ENCODE measurements at regions not wholly inside any gene's neighbourhood (a gene's known extent, or its start where the extent isn't known, plus 50 kb on each side); places are given as distances from the start of the nearest gene placed in this dataset.

GRCh38 chr20:63059684-63060056 is 52.9 kb upstream of the BHLHE23 start (continued):
- TF ChIP-seq, protein P1, sequence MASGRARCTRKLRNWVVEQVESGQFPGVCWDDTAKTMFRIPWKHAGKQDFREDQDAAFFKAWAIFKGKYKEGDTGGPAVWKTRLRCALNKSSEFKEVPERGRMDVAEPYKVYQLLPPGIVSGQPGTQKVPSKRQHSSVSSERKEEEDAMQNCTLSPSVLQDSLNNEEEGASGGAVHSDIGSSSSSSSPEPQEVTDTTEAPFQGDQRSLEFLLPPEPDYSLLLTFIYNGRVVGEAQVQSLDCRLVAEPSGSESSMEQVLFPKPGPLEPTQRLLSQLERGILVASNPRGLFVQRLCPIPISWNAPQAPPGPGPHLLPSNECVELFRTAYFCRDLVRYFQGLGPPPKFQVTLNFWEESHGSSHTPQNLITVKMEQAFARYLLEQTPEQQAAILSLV (CRISPR knock-in tag; IDR thresholded peaks at IDR 0.05; ENCODE audit: borderline replicate concordance): no peak
- no peak for TF ChIP-seq ARNT (IDR thresholded peaks at IDR 0.05)

DNA sequence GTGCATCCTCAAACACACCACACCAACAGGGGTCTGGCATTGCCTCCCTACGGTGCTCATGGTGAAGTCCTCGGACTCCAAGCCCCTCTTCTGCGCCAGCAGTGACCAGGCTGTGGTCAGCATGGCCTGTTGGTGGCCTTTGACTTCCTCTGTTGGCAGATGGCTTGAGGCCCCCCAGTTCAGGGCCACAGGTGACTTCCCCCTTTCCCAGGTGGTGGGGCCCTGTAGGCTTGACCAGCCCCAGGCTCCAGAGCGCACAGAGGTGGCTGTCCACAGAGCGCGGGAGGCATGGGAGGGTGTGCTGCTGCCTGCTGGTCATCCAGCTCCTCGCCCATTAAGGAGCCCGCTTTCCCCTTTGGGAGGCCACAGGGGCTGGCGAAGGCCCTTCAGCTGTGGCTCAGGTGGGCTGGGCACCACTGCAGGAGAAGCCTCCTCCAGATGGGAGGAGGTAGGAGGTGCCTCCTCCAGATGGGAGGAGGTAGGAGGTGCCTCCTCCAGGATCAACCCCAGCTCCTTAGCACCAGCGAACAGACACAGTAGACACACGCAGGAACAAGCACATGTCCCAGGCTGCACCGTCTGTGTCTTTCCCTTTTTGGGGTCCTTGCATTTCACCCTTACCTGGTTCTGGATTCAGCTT is 52.1 kb upstream of the BHLHE23 start:
- Histone ChIP-seq H3K4me1 (ENCODE audit: insufficient read depth, low read length) (no peaks in the 10 kb centered on the region), H3K4me3 (replicated peaks in 1 of 3; ENCODE audit: insufficient read depth in 1 of 3, low read depth in 2 of 3, low read length in 3 of 3) (no peak overlapping the region), H3K36me3 (replicated peaks in 1 of 2; ENCODE audit: control insufficient read depth in 1 of 2, insufficient read depth in 2 of 2, low read length in 2 of 2) (no peaks in the 10 kb centered on the region), H3K9me3 (ENCODE audit: low read length) (no peaks in the 10 kb centered on the region), H3K9ac (ENCODE audit: insufficient read depth, low read depth, low read length) (no peak overlapping the region), H3K27ac (ENCODE audit: extremely low read length, insufficient read depth, low read length) (no peak overlapping the region), H3K4me2 (ENCODE audit: low read depth, low read length) (no peak overlapping the region), H3K79me2 (ENCODE audit: insufficient read depth, low read length) (no peaks in the 10 kb centered on the region), H2AFZ (ENCODE audit: low read length) (no peak overlapping the region), H3K27me3 (ENCODE audit: control insufficient read depth in 1 of 2, insufficient read depth in 2 of 2, low read length in 2 of 2) (peaks cover 18 to 76% of the 10 kb centered on the region in 2 experiments; a peak in 4 of 5 replicates), H4K20me1 (ENCODE audit: insufficient read depth, low read length) (peaks cover 13% of the 10 kb centered on the region)
- in situ Hi-C loops (cut with HindIII; ENCODE audit: extremely low pct_ligation_motif_present, low pct_unique_long_range_greater_than_20kb): loop anchor here (5.0 kb wide), 1 partner anchor 123 kb away; no protein-coding TSS in a partner anchor
- DNase-seq (ENCODE audit: low spot score): no peak
- intact Hi-C loops (cut with micrococcal nuclease; ENCODE audit: unreplicated experiment): loop anchor here (10.0 kb wide), 1 partner anchor 186 kb away; no protein-coding TSS in a partner anchor
- no peak for FAIRE-seq
- CTCF ChIA-PET (ENCODE audit: low intra/inter-chr PET ratio, low total read pairs): no interaction called here
- 12% methylated on average over 7 of the region's 12 CpGs for WGBS (ENCODE audit: low lambda C conversion rate)
- TF ChIP-seq NONO (IDR thresholded peaks at IDR 0.05): no peak
- TF ChIP-seq NONO (CRISPR knock-in tag; conservative IDR thresholded peaks at IDR 0.05): no peak
- TF ChIP-seq SP2 (CRISPR knock-in tag; IDR thresholded peaks at IDR 0.05): 0 out of 2 replicates have a peak, but pooled peaks have one; percentile 34
- 0 out of 2 replicates have a peak, but pooled peaks have one; percentile 17 for TF ChIP-seq ZNF768 (CRISPR knock-in tag; IDR thresholded peaks at IDR 0.05)
- no peak for TF ChIP-seq SPEN (CRISPR knock-in tag; IDR thresholded peaks at IDR 0.05; ENCODE audit: low read depth)
- BruUV-seq (replicated peaks): no TSS peak
- peak; percentile 12; the same call in 1 of the 3 replicates for ATAC-seq
- POLR2A ChIA-PET: no interaction called here

Data from HepG2 (cell line).